ENCODE measurements at regions not wholly inside any gene's neighbourhood (a gene's known extent, or its start where the extent isn't known, plus 50 kb on each side); places are given as distances from the start of the nearest gene placed in this dataset.
"Not testable (repeated sequence)": the region's sequence is repeated elsewhere in the genome, so short reads cannot be mapped to it uniquely, and the experiment has no call there.

DNA sequence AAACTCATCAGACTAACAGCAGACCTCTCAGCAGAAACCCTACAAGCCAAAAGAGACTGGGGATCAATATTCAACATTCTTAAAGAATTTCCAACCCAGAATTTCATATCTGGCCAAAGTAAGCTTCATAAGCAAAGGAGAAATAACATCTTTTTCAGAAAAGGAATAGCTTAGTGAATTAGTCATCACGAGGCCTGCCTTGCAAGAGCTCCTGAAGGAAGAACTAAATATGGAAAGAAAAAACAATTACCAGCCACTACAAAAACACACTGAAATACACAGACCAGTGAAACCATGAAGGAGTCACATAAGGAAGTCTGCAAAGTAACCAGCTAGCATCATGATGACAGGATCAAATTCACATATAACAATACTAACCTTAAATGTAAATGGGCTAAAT lies 328.0 kb downstream of the XPNPEP1 start:
- TF ChIP-seq, protein P1, sequence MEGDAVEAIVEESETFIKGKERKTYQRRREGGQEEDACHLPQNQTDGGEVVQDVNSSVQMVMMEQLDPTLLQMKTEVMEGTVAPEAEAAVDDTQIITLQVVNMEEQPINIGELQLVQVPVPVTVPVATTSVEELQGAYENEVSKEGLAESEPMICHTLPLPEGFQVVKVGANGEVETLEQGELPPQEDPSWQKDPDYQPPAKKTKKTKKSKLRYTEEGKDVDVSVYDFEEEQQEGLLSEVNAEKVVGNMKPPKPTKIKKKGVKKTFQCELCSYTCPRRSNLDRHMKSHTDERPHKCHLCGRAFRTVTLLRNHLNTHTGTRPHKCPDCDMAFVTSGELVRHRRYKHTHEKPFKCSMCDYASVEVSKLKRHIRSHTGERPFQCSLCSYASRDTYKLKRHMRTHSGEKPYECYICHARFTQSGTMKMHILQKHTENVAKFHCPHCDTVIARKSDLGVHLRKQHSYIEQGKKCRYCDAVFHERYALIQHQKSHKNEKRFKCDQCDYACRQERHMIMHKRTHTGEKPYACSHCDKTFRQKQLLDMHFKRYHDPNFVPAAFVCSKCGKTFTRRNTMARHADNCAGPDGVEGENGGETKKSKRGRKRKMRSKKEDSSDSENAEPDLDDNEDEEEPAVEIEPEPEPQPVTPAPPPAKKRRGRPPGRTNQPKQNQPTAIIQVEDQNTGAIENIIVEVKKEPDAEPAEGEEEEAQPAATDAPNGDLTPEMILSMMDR (IDR thresholded peaks at IDR 0.05; ENCODE audit: low read length), result not testable (repeated sequence)
- not testable (repeated sequence) for TF ChIP-seq EZH2 (IDR thresholded peaks at IDR 0.05; ENCODE audit: borderline replicate concordance, low read length)

Data from OCI-LY1 (cell line).